ENCODE measurements at regions not wholly inside any gene's neighbourhood (a gene's known extent, or its start where the extent isn't known, plus 50 kb on each side); places are given as distances from the start of the nearest gene placed in this dataset.
"Not testable (repeated sequence)": the region's sequence is repeated elsewhere in the genome, so short reads cannot be mapped to it uniquely, and the experiment has no call there.

DNA sequence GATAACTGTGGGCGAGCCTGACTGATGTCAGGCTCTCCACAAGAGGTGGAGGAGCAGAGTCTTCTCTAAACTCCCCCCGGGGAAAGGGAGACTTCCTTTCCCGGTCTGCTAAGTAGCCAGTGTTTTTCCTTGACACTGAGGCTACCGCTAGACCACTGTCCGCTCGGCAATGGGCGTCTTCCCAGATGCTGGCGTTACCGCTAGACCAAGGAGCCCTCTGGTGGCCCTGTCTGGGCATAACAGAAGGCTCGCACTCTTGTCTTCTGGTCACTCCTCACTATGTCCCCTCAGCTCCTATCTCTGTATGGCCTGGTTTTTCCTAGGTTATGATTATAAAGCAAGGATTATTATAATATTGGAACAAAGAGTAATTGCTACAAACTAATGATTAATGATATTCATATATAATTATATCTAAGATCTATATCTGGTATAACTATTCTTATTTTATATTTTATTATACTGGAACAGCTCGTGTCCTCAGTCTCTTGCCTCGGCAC is 278.7 kb downstream of the CAAP1 start:
- not testable (repeated sequence) for H3K36me3 ChIP-seq (ENCODE audit: insufficient read depth); H3K27ac ChIP-seq (ENCODE audit: low read depth); H3K4me1 ChIP-seq (ENCODE audit: insufficient read depth); H3K4me3 ChIP-seq (ENCODE audit: low read depth, low read length); DNase-seq (ENCODE audit: extremely low spot score)
- WGBS = 69% methylated on average over 12 of the region's 12 CpGs

DNA sequence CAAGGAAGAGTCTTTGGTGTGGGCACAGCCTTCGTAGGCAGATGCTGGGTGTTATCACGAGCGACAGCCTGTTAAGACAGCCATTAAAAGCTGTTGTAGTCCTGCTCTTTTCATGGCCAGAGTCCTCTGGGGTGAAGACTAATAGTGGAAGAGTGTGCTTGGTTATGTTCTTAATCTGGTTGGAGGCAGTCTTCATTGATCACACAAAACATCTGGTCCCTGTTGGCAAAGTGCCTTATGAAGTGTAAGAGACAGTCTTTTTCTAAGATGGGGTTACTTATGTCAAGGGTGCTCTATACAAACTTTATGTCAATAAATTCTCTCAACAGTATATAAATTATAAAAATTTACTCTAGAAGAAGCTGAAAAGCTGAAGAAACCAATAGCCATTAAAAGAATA is 280.4 kb downstream of the CAAP1 start:
- WGBS = 37% methylated on average over 3 of the region's 3 CpGs
- Histone ChIP-seq H3K36me3 (ENCODE audit: insufficient read depth) (no peaks in the 10 kb centered on the region), H3K4me3 (ENCODE audit: low read depth, low read length) (no peak overlapping the region), H3K27ac (ENCODE audit: low read depth) (no peak overlapping the region), H3K4me1 (ENCODE audit: insufficient read depth) (no peaks in the 10 kb centered on the region)
- DNase-seq (ENCODE audit: extremely low spot score) = no peak

DNA sequence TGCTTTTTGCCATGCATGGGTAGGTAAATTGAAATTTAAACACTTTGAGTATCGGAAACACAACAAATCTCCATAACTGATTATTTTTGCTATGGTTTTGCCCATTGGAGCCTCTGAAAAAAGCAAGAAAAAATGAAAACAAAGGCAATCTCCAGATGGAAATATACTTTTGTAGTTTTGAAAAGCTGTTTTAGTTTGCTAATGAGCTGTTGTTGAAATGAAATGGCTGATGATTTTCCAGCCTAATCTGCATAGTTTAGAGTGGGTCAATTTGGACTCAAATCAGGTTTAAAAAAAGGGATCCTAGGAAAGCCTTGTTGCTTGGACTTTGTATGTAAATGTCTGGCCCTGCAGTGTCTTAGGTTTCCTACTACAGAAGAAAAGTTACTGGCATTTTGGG is 285.8 kb downstream of the CAAP1 start:
- no peaks in the 10 kb centered on the region for H3K36me3 ChIP-seq (ENCODE audit: insufficient read depth)
- WGBS = 91% methylated on average over 1 of the region's 1 CpG
- H3K4me1 ChIP-seq (ENCODE audit: insufficient read depth) = no peaks in the 10 kb centered on the region
- H3K4me3 ChIP-seq (ENCODE audit: low read depth, low read length) = no peak overlapping the region
- DNase-seq (ENCODE audit: extremely low spot score) = no peak
- no peak overlapping the region for H3K27ac ChIP-seq (ENCODE audit: low read depth)

DNA sequence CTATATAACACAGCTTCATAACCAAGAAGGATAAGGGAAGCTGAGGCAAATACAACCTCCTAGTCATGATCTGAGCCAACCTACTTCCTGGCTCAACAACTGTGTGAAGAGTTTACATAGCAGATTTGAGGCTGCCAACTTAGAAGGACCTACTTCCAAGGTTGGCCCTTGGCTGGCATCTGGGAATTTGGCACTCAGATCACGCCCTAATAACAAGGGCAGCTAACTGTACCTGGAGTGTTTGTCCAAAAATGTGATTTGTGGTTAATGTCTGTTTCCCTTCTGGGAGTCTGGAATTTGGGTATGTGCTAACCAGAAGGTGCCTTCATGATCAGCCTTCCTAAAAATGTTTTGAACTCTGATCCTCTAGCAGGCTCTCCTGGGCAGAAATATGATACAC is 287.2 kb downstream of the CAAP1 start:
- no peak for DNase-seq (ENCODE audit: extremely low spot score)
- H3K4me1 ChIP-seq (ENCODE audit: insufficient read depth) = no peaks in the 10 kb centered on the region
- no peak overlapping the region for H3K27ac ChIP-seq (ENCODE audit: low read depth)
- no peaks in the 10 kb centered on the region for H3K36me3 ChIP-seq (ENCODE audit: insufficient read depth)
- H3K4me3 ChIP-seq (ENCODE audit: low read depth, low read length) = no peak overlapping the region
- WGBS = 81% methylated on average over 1 of the region's 1 CpG

DNA sequence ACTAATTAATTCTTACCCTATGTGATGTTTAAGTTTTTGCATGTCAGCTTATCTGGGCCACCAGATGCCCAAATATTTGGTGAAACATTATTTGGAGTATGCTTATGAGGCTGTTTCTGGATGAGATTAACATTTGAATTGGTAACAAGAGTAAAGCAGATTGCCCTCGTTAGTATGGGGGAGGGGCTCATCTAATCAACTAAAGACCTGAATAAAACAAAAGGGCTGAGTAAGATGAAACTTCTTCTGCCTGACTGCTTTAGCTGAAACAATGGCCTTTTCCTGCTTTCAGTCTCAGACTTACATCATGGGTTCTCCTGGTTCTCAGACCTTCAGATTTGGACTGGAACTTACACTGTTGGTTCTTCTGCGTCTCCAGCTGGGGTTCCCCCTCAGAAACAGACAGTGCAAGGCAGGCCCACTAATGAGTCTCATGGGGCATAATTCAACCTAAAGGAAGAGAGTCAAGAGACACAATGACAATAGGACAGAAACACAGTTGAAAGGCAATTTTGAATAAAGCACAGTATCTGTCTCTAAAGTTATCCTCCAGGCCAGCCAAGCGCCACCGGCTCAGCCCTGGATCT is 288.4 kb downstream of the CAAP1 start:
- no peak overlapping the region for H3K27ac ChIP-seq (ENCODE audit: low read depth)
- WGBS = 82% methylated on average over 4 of the region's 4 CpGs
- H3K4me1 ChIP-seq (ENCODE audit: insufficient read depth) = no peaks in the 10 kb centered on the region
- no peak overlapping the region for H3K4me3 ChIP-seq (ENCODE audit: low read depth, low read length)
- H3K36me3 ChIP-seq (ENCODE audit: insufficient read depth) = no peaks in the 10 kb centered on the region
- DNase-seq (ENCODE audit: extremely low spot score) = no peak

DNA sequence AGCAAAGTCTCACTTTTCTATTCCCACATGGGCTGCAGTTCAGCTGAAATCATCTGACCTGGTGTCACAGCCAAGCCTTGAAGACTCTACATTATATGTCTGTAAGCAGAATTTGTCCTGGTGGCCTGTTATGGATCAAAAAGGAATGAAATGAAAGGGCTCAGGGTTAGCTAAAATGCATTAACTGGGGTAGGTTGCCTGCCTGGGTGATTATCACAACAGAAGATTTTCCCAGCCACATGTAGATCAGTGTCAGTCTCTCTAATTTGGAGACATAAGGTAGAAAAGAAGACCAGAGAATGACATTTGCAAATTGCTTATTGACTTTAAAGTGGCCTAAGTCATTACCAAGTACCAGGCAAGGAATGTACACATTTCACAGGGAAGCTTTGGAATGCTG is 289.0 kb downstream of the CAAP1 start:
- Histone ChIP-seq H3K4me3 (ENCODE audit: low read depth, low read length) (no peak overlapping the region), H3K36me3 (ENCODE audit: insufficient read depth) (no peaks in the 10 kb centered on the region), H3K4me1 (ENCODE audit: insufficient read depth) (no peaks in the 10 kb centered on the region), H3K27ac (ENCODE audit: low read depth) (no peak overlapping the region)
- no peak for DNase-seq (ENCODE audit: extremely low spot score)

DNA sequence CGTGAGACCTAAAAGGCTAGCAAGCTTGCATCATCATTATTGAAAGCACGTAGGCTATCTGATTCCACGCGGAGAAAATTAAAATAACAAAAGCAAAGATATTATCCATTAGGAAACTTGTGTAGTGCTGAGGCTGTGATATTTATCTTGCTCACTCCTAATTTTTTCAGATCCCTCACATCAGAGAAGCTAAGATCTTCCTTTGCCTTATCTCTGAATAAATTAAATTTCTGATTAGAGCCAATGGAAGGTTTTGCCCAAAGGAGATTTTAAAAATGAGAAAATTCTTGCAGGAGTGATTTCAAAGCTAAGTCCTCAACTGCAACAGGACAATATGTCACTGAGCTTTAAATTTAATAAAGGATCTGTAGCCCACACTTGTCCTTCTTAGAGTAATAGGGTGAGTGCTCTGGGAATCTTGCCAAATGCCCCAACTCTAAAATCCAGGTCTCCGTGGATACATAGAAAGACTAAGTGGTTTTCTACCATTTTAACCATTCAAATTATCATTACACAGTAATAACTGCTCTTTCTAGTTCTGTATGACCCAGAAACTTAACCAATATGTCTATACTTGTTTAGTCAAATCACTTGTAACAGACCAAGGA is 295.0 kb downstream of the CAAP1 start:
- Histone ChIP-seq H3K36me3 (ENCODE audit: insufficient read depth) (no peaks in the 10 kb centered on the region), H3K27ac (ENCODE audit: low read depth) (no peak overlapping the region)
- 86% methylated on average over 5 of the region's 5 CpGs for WGBS

DNA sequence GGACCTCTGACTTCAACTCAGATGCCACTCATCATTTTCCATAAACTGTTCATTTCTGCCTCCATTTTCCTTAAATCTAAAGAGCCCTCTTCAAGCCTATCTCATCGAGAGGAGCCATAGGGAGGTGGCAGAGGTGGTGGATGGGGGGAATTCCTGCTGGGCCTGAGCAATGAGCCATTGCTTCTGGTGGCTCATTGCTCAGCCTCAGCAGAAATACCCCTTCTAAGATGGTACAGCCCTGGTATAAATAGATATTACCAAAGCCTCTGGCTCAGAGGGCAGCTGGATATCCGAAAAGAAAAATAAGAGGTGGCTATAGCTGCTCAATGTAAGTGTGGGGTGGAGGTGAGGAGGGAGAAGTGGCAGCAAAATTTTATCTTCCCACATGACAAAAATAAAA is 313.5 kb downstream of the CAAP1 start:
- WGBS = 71% methylated on average over 2 of the region's 2 CpGs
- Histone ChIP-seq H3K4me3 (ENCODE audit: low read depth, low read length) (no peak overlapping the region), H3K27ac (ENCODE audit: low read depth) (no peak overlapping the region), H3K4me1 (ENCODE audit: insufficient read depth) (no peaks in the 10 kb centered on the region), H3K36me3 (ENCODE audit: insufficient read depth) (no peaks in the 10 kb centered on the region)
- DNase-seq (ENCODE audit: extremely low spot score) = no peak

More for the DNA sequence above, 295.0 kb downstream of the CAAP1 start:
- H3K4me3 ChIP-seq (ENCODE audit: low read depth, low read length) = no peak overlapping the region
- no peaks in the 10 kb centered on the region for H3K4me1 ChIP-seq (ENCODE audit: insufficient read depth)
- DNase-seq (ENCODE audit: extremely low spot score) = no peak

DNA sequence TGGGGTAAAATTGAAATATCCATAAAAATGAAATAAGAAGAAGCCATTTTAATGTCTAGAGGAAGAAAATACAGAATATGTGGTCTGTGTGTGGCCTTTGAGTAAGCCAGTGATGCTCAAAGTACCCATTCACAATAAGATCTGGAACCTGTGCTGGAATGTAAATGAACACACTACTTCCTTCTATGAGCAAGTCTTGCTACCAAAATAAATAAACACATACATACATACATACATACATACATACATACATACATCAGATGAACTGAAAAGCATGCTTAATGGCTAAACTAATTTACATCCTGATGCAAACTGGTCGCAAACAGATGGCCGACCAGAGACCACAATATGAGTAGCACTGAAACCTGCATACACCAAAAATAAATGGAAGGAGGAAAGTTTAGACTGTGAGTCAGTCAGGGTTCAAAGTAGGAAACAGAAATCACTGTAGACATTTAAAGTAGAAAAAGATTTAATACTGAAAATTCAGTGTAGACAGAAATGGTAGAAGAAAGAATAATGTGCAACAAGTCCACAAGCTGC is 317.6 kb downstream of the CAAP1 start:
- Histone ChIP-seq H3K36me3 (ENCODE audit: insufficient read depth) (no peaks in the 10 kb centered on the region), H3K4me3 (ENCODE audit: low read depth, low read length) (no peak overlapping the region), H3K4me1 (ENCODE audit: insufficient read depth) (no peaks in the 10 kb centered on the region), H3K27ac (ENCODE audit: low read depth) (no peak overlapping the region)
- WGBS = 92% methylated on average over 2 of the region's 2 CpGs
- DNase-seq (ENCODE audit: extremely low spot score) = no peak

DNA sequence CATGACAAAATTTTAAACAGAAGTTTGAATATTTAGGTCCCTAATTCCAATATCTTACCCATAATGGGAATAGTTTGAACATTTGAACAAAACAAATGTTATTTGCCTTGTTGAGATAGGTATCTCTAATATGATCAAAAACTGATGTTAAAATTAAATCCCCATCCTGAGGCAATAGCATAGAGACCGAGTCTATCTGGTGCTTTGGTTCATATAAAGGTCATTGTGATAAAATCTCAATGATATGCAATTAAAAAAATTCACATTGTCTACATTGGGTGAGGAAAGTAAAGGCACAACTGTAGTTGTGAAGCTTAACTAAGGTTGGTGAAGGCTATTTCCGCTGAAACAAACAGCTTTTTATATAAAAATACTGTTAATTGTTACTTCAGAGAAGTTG is 318.3 kb downstream of the CAAP1 start:
- Histone ChIP-seq H3K36me3 (ENCODE audit: insufficient read depth) (no peaks in the 10 kb centered on the region), H3K27ac (ENCODE audit: low read depth) (no peak overlapping the region), H3K4me3 (ENCODE audit: low read depth, low read length) (no peak overlapping the region), H3K4me1 (ENCODE audit: insufficient read depth) (no peaks in the 10 kb centered on the region)
- WGBS = 56% methylated on average over 2 of the region's 2 CpGs
- no peak for DNase-seq (ENCODE audit: extremely low spot score)

DNA sequence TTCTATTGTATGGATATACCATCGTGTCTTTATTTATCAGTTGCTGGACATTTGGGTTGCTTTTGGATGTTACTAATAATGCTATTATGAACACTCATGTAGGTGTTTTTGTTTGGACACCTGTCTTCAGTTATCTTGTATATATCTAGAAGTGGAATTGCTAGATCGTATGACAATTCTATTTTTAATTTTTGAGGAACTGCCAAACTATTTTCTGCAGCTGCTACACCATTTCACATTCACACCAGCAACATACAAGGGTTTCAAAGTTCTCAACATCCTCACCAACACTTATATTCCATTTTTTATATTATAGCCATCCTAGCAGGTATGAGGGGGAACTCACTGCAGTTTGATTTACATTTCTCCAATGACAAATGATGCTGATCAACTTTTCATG is 324.6 kb downstream of the CAAP1 start:
- no peaks in the 10 kb centered on the region for H3K4me1 ChIP-seq (ENCODE audit: insufficient read depth)
- H3K4me3 ChIP-seq (ENCODE audit: low read depth, low read length) = no peak overlapping the region
- H3K36me3 ChIP-seq (ENCODE audit: insufficient read depth) = no peaks in the 10 kb centered on the region
- 59% methylated on average over 2 of the region's 2 CpGs for WGBS
- no peak overlapping the region for H3K27ac ChIP-seq (ENCODE audit: low read depth)
- DNase-seq (ENCODE audit: extremely low spot score) = no peak

DNA sequence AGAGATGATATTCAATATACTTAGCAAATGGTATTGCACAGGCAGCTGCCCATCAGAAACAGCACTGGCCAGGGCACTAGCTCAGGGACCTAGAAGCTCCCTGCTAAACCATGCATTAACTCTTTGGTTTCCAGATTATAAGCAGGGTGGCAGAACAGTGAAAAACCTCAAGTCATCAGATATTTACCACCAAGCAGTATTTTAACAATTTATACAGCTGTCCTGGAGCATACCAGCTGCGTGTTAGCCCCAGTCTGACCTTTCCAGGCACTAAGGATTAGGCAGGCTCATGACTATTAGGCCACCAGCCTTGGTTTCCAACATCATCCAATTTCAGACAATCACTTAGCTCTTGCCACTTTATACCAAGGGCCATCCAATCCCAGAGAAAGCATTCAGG is 326.5 kb downstream of the CAAP1 start:
- DNase-seq (ENCODE audit: extremely low spot score) = no peak
- Histone ChIP-seq H3K4me1 (ENCODE audit: insufficient read depth) (no peaks in the 10 kb centered on the region), H3K36me3 (ENCODE audit: insufficient read depth) (no peaks in the 10 kb centered on the region), H3K4me3 (ENCODE audit: low read depth, low read length) (no peak overlapping the region), H3K27ac (ENCODE audit: low read depth) (no peak overlapping the region)
- WGBS = 45% methylated on average over 1 of the region's 1 CpG

DNA sequence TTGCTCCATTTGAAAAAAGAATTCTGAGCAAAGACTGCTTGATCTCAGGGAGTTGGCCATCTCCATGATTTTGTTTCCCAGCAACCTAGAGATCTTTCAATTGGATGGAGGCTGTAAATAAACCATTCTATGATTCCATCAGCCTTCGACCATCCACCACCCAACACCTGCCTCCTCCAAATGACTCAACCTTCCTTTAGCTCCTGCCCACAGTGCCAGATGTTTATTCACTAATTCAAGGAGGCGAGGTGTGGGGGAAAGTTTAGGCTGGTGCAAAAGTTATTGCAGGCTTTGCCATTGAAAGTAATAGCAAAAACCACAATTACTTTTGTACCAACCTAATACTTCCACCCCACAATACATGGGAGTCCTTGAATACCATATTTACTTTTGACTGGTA is 327.5 kb downstream of the CAAP1 start:
- Histone ChIP-seq H3K4me3 (ENCODE audit: low read depth, low read length) (no peak overlapping the region), H3K4me1 (ENCODE audit: insufficient read depth) (no peaks in the 10 kb centered on the region), H3K27ac (ENCODE audit: low read depth) (no peak overlapping the region), H3K36me3 (ENCODE audit: insufficient read depth) (no peaks in the 10 kb centered on the region)
- WGBS = 73% methylated on average over 2 of the region's 2 CpGs
- no peak for DNase-seq (ENCODE audit: extremely low spot score)

DNA sequence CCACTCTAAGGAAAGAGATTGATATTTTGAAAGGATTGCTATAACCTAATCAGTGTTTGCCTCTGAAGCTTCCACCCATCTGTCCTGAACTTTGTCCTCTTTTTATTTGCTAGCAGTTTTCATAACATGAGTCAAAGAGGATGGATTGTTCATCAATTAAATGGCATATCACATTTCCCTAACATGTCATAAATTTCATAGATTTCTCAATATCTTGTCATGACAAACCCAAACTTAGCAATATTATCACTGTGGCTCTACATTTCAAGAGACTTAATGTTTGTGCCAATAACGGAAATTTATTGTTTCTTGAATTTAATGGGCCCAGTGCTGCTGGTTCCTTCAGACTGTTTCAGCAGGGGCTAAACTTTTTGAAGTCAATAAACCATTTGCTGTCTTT is 330.3 kb downstream of the CAAP1 start:
- no peak overlapping the region for H3K4me3 ChIP-seq (ENCODE audit: low read depth, low read length)
- no peak overlapping the region for H3K27ac ChIP-seq (ENCODE audit: low read depth)
- H3K4me1 ChIP-seq (ENCODE audit: insufficient read depth) = no peaks in the 10 kb centered on the region
- no peak for DNase-seq (ENCODE audit: extremely low spot score)
- WGBS = 59% methylated on average over 1 of the region's 1 CpG
- H3K36me3 ChIP-seq (ENCODE audit: insufficient read depth) = no peaks in the 10 kb centered on the region
